Smooth muscle cell (in vitro differentiated cells): ENCODE measurements at regions not wholly inside any gene's neighbourhood (a gene's known extent, or its start where the extent isn't known, plus 50 kb on each side); places are given as distances from the start of the nearest gene placed in this dataset.

Source experiments
- DNase-seq: peaks from one replicate; lab custom pipeline; 2025; ENCODE audit not compliant: unreplicated experiment; lab: John Stamatoyannopoulos, UW
- H2AFZ ChIP-seq: fragments of 200-600 bp; sonication (generic); 2 replicates; pipeline ENCODE4 v1.6.0; 2016; ENCODE audit warnings: antibody characterized with exemption, low read depth, mild to moderate bottlenecking
- H3F3A ChIP-seq: fragments of 200-600 bp; sonication (generic); 2 replicates; pipeline ENCODE4 v1.6.0; 2017; ENCODE audit warnings: antibody characterized with exemption, low read depth
- H3K27ac ChIP-seq: fragments of 200-600 bp; sonication (generic); 2 replicates; pipeline ENCODE4 v1.5.1; 2016; ENCODE audit warnings: low read depth, mild to moderate bottlenecking
- H3K27me3 ChIP-seq: fragments of 200-600 bp; sonication (generic); 2 replicates; pipeline ENCODE4 v1.6.1; 2016; ENCODE audit warnings: low read depth, mild to moderate bottlenecking
- H3K36me3 ChIP-seq: fragments of 200-600 bp; sonication (generic); 2 replicates; pipeline ENCODE4 v1.5.1; 2016; ENCODE audit warnings: low read depth
- H3K4me1 ChIP-seq: fragments of 200-600 bp; sonication (generic); 2 replicates; pipeline ENCODE4 v1.5.1; 2016; ENCODE audit warnings: low read depth
- H3K4me2 ChIP-seq: fragments of 200-600 bp; sonication (generic); 2 replicates; pipeline ENCODE4 v1.6.0; 2016; ENCODE audit warnings: mild to moderate bottlenecking
- H3K4me3 ChIP-seq: fragments of 200-600 bp; sonication (generic); 2 replicates; pipeline ENCODE4 v1.5.1; 2016; ENCODE audit warnings: mild to moderate bottlenecking
- H3K79me2 ChIP-seq: fragments of 200-600 bp; sonication (generic); 2 replicates; pipeline ENCODE4 v1.6.0; 2016; ENCODE audit warnings: low read depth, mild to moderate bottlenecking
- H3K9ac ChIP-seq: fragments of 200-600 bp; sonication (generic); 2 replicates; pipeline ENCODE4 v1.6.0; 2016; ENCODE audit warnings: low read depth
- H3K9me3 ChIP-seq: fragments of 200-600 bp; sonication (generic); replicated peaks from 2 replicates; pipeline ENCODE4 v1.5.1; 2016; ENCODE audit warnings: low read depth
- H4K20me1 ChIP-seq: fragments of 200-600 bp; sonication (generic); 2 replicates; pipeline ENCODE4 v1.6.0; 2016; ENCODE audit warnings: low read depth
- CTCF ChIP-seq: fragments of 200-600 bp; sonication (generic); IDR thresholded peaks from 2 replicates; pipeline ENCODE4 v1.5.1; 2017; ENCODE audit warnings: borderline replicate concordance, mild to moderate bottlenecking, antibody characterized with exemption; ENCODE audit not compliant: insufficient read depth, poor library complexity, severe bottlenecking
- WGBS: methylation state at CpG from one replicate; pipeline ENCODE4 v1.1.7; 2016; ENCODE audit warnings: low lambda C conversion rate; 5-methylcytosine and 5-hydroxymethylcytosine counted together

DNA sequence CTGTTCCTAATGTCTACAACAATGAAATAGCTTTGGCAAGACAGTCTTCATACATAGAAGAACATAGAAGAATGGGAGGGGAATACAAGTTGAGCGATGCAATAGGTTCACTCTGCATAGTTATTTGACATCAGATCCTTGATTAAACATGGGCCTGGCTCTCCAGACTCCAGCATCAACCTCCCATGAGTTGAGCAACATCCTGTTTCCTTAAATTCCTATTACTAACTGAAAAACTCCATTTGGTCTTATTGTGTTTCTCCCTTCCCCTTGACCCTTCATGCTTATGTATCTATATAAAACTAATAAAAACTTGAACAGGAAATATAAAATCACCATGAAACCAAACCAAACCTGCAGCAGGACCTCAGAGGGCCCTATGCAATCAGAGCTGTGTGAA is 304.5 kb upstream of the SATB1 start:
- no peak overlapping the region for H3K27ac ChIP-seq
- no peaks in the 10 kb centered on the region for H3F3A ChIP-seq
- no peaks in the 10 kb centered on the region for H3K79me2 ChIP-seq
- H3K27me3 ChIP-seq, result no peaks in the 10 kb centered on the region
- H4K20me1 ChIP-seq, result no peaks in the 10 kb centered on the region
- no peaks in the 10 kb centered on the region for H3K9me3 ChIP-seq
- H3K36me3 ChIP-seq, result no peaks in the 10 kb centered on the region
- DNase-seq, result no peak
- H3K4me2 ChIP-seq, result no peak overlapping the region
- no peak overlapping the region for H2AFZ ChIP-seq
- WGBS, result 100% methylated on average over 1 of the region's 1 CpG
- TF ChIP-seq CTCF, result no peak
- no peak overlapping the region for H3K9ac ChIP-seq
- no peak overlapping the region for H3K4me3 ChIP-seq
- H3K4me1 ChIP-seq, result peaks cover 11% of the 10 kb centered on the region

- Histone ChIP-seq H3F3A (no peaks in the 10 kb centered on the region), H3K4me1 (peaks cover 11% of the 10 kb centered on the region), H3K36me3 (no peaks in the 10 kb centered on the region), H4K20me1 (no peaks in the 10 kb centered on the region), H3K4me2 (peak overlapping the region; percentile 21), H3K4me3 (no peak overlapping the region), H3K27ac (no peak overlapping the region), H2AFZ (peak overlapping the region; percentile 4), H3K9me3 (no peaks in the 10 kb centered on the region), H3K79me2 (no peaks in the 10 kb centered on the region), H3K9ac (no peak overlapping the region), H3K27me3 (no peaks in the 10 kb centered on the region)
- WGBS, result 65% methylated on average over 6 of the region's 6 CpGs
- DNase-seq, result no peak
- no peak for TF ChIP-seq CTCF
Measured at GRCh38 chr3:18725668-18726407, 300.7 kb upstream of the SATB1 start.

DNA sequence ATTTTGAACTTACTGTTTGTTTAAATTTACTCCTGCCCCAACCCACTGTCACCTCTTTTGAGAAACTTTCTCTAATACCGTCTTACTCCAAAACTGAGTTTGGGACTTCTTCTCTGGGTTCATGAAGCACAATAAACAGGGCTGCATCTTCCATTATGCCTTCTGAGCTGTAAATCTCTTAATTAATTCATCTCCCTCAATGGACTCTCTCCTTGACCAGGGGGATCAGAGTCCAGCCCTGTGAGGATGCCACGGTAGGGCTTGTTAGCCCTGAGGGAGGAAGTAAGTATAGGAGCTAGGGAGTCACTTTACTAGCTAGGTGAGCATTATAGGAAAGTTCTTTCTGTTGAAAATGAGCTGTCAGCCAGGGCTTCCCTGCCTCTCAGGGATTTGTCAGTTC is 299.3 kb upstream of the SATB1 start:
- Histone ChIP-seq H3F3A (no peaks in the 10 kb centered on the region), H3K27me3 (no peaks in the 10 kb centered on the region), H3K4me1 (no peaks in the 10 kb centered on the region), H3K27ac (no peak overlapping the region), H4K20me1 (no peaks in the 10 kb centered on the region), H3K36me3 (no peaks in the 10 kb centered on the region), H2AFZ (no peak overlapping the region), H3K79me2 (no peaks in the 10 kb centered on the region), H3K9me3 (no peaks in the 10 kb centered on the region), H3K9ac (no peak overlapping the region), H3K4me3 (no peak overlapping the region), H3K4me2 (no peak overlapping the region)
- WGBS, result 85% methylated on average over 2 of the region's 2 CpGs
- no peak for DNase-seq
- no peak for TF ChIP-seq CTCF

DNA sequence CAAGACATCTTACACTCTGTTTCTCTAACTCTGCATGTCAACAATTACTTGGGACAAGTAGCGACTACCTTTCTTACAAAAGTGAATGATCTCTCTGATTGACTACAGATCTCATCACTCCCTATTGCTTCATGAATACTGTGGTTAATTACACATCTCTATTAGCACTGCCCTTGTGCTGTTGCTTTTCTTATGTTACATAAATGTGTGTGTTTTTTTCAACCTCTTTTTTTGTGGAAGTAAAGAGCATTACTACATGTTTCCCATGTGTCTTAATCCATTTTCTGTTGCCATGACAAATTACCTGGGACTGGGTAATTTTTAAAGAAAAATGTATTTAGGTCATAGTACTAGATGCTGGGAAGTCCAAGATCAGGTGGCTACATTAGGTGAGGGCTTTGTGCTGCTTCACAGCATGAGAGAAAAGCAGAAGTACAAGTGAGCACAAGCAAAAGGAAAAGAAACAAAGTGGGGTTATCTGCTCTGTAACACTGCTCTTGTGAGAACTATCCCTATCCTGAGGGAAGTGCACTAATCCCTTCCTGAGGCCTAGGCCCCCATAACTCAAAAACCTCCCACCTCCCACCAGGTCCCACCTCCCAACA is 298.2 kb upstream of the SATB1 start:
- H4K20me1 ChIP-seq, result no peaks in the 10 kb centered on the region
- no peak overlapping the region for H3K4me3 ChIP-seq
- H3K4me1 ChIP-seq, result no peaks in the 10 kb centered on the region
- no peaks in the 10 kb centered on the region for H3K36me3 ChIP-seq
- DNase-seq, result no peak
- H3F3A ChIP-seq, result no peaks in the 10 kb centered on the region
- no peak overlapping the region for H2AFZ ChIP-seq
- no peak for TF ChIP-seq CTCF
- H3K27me3 ChIP-seq, result no peaks in the 10 kb centered on the region
- H3K4me2 ChIP-seq, result no peak overlapping the region
- WGBS, result 94% methylated on average over 1 of the region's 1 CpG
- no peaks in the 10 kb centered on the region for H3K9me3 ChIP-seq
- H3K9ac ChIP-seq, result no peak overlapping the region
- no peaks in the 10 kb centered on the region for H3K79me2 ChIP-seq
- H3K27ac ChIP-seq, result no peak overlapping the region
